ENCODE measurements at regions not wholly inside any gene's neighbourhood (a gene's known extent, or its start where the extent isn't known, plus 50 kb on each side); places are given as distances from the start of the nearest gene placed in this dataset.

GRCh38 chr13:97538203-97538602 lies 104.2 kb downstream of the RAP2A start:
- TF ChIP-seq CTCF (IDR thresholded peaks at IDR 0.05) (no peak), POLR2A (IDR thresholded peaks at IDR 0.05) (no peak), POLR2AphosphoS5 (IDR thresholded peaks at IDR 0.05; ENCODE audit: insufficient read depth in 1 of 2, low read depth in 1 of 2) (no peak)

Measured in vagina (tissue), 2 donors.